ENCODE measurements at regions not wholly inside any gene's neighbourhood (a gene's known extent, or its start where the extent isn't known, plus 50 kb on each side); places are given as distances from the start of the nearest gene placed in this dataset.

DNA sequence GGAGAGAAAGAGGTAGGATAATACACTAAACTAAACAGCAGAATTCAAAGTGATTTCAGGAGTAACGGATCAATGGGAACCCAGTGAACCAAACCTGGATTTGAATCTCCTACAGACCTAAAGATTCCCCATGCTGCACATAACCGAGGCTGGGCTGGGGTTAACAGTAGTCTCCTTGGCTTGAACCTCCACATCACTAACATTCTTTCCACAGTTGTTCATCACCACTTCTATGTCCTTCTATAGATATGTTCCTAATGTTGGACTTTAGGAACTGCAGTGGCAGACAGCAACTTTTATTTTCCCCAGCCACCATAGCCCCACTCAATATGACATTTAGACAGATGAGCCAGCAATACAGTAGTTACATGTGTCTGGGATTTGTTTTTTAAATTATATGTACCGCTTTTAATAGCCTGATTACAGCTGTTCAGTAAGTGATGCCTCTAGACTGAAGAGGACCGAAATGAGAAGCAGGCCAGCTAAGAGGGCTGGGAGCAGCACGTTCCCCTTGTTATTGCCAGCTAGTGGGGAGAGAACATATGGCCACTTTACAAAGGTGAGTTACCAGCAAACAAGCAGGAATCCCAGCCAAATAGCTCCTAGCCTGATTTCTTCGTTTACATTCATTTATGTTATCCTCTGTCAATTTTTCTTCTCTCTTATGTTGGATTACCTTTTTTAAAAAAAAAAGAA, 472.6 kb upstream of the CDIN1 start:
- DNase-seq (no peak), ATAC-seq (ENCODE audit: low read depth) (no peak)
- intact Hi-C loops (cut with micrococcal nuclease): no loop called here
- Histone ChIP-seq H3K4me2 (replicated peaks; ENCODE audit: low read depth, low read length, poor library complexity, severe bottlenecking) (no peak overlapping the region), H4K20me1 (ENCODE audit: control insufficient read depth, insufficient read depth, low read length, poor library complexity, severe bottlenecking) (no peaks in the 10 kb centered on the region), H3K4me1 (ENCODE audit: control insufficient read depth in 2 of 2, insufficient read depth in 2 of 2, low read length in 2 of 2) (no peaks in the 10 kb centered on the region), H3K4me3 (ENCODE audit: control extremely low read depth in 1 of 5, extremely low read depth in 1 of 5, insufficient read depth in 1 of 5, low read depth in 2 of 5, low read length in 4 of 5) (no peak overlapping the region), H2AFZ (ENCODE audit: insufficient read depth, low read depth, low read length, poor library complexity, severe bottlenecking) (no peak overlapping the region), H3K9me3 (ENCODE audit: control extremely low read depth in 1 of 3, control insufficient read depth in 2 of 3, insufficient read depth in 1 of 3, low read length in 2 of 3) (peaks cover 0 to 2% (median 0%) of the 10 kb centered on the region in 3 donors), H3K79me2 (ENCODE audit: control insufficient read depth, insufficient read depth, low read length) (no peaks in the 10 kb centered on the region), H3K9ac (ENCODE audit: low read length) (no peak overlapping the region), H3K36me3 (replicated peaks in 1 of 2; ENCODE audit: control extremely low read depth in 1 of 2, control insufficient read depth in 1 of 2, extremely low read depth in 1 of 2, insufficient read depth in 2 of 2, low read length in 1 of 2) (no peaks in the 10 kb centered on the region), H3K27me3 (replicated peaks in 1 of 4; ENCODE audit: control extremely low read depth in 1 of 4, control insufficient read depth in 3 of 4, insufficient read depth in 4 of 4, low read length in 3 of 4) (no peaks in the 10 kb centered on the region), H3K27ac (ENCODE audit: low read length in 2 of 2) (no peak overlapping the region)
- Mint-ChIP-seq H3K27ac (no peak overlapping the region), H3K4me3 (no peak overlapping the region), H3K4me1 (no peaks in the 10 kb centered on the region), H3K9me3 (ENCODE audit: insufficient read depth) (no peaks in the 10 kb centered on the region), H3K27me3 (no peaks in the 10 kb centered on the region)
- CTCF ChIA-PET: no interaction called here
- POLR2A ChIA-PET: no interaction called here
- no peak for TF ChIP-seq EZH2 (IDR thresholded peaks at IDR 0.05; ENCODE audit: borderline replicate concordance, insufficient read depth, low read depth, low read length, poor library complexity, severe bottlenecking)
- TF ChIP-seq, protein P1, sequence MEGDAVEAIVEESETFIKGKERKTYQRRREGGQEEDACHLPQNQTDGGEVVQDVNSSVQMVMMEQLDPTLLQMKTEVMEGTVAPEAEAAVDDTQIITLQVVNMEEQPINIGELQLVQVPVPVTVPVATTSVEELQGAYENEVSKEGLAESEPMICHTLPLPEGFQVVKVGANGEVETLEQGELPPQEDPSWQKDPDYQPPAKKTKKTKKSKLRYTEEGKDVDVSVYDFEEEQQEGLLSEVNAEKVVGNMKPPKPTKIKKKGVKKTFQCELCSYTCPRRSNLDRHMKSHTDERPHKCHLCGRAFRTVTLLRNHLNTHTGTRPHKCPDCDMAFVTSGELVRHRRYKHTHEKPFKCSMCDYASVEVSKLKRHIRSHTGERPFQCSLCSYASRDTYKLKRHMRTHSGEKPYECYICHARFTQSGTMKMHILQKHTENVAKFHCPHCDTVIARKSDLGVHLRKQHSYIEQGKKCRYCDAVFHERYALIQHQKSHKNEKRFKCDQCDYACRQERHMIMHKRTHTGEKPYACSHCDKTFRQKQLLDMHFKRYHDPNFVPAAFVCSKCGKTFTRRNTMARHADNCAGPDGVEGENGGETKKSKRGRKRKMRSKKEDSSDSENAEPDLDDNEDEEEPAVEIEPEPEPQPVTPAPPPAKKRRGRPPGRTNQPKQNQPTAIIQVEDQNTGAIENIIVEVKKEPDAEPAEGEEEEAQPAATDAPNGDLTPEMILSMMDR (IDR thresholded peaks at IDR 0.05): no peak
- WGBS (ENCODE audit: insufficient coverage): 73% methylated on average over 3 of the region's 6 CpGs

DNA sequence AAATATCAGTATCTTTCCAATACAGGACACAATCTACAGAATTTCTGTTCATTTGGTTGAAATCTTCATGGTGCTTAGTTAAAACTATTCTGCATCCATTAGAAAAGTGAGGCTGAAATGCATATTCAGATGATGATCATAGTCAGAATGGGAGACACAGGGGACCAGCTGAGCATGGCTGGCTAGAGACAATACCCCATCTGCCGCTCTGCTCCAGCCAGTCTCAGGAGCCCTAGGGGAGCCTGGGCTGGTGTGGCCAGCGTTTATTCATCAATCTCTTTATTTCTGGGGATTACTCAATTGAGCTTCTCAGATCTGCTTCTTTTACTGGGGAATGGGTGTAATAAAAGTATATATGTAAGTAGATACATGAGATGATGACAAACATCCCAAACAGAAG, 470.9 kb upstream of the CDIN1 start:
- H4K20me1 ChIP-seq (ENCODE audit: control insufficient read depth, insufficient read depth, low read length, poor library complexity, severe bottlenecking): no peaks in the 10 kb centered on the region
- DNase-seq (no peak), ATAC-seq (ENCODE audit: low read depth) (no peak)
- H3K4me3 ChIP-seq (ENCODE audit: control extremely low read depth in 1 of 5, extremely low read depth in 1 of 5, insufficient read depth in 1 of 5, low read depth in 2 of 5, low read length in 4 of 5): no peak overlapping the region
- no peak overlapping the region for H3K27ac ChIP-seq (ENCODE audit: low read length in 2 of 2)
- H3K9me3 Mint-ChIP-seq (ENCODE audit: insufficient read depth): no peaks in the 10 kb centered on the region
- peaks cover 0 to 2% (median 0%) of the 10 kb centered on the region in 3 donors for H3K9me3 ChIP-seq (ENCODE audit: control extremely low read depth in 1 of 3, control insufficient read depth in 2 of 3, insufficient read depth in 1 of 3, low read length in 2 of 3)
- H3K27me3 ChIP-seq (replicated peaks in 1 of 4; ENCODE audit: control extremely low read depth in 1 of 4, control insufficient read depth in 3 of 4, insufficient read depth in 4 of 4, low read length in 3 of 4): no peaks in the 10 kb centered on the region
- no peaks in the 10 kb centered on the region for H3K36me3 ChIP-seq (replicated peaks in 1 of 2; ENCODE audit: control extremely low read depth in 1 of 2, control insufficient read depth in 1 of 2, extremely low read depth in 1 of 2, insufficient read depth in 2 of 2, low read length in 1 of 2)
- no peak for TF ChIP-seq EZH2 (IDR thresholded peaks at IDR 0.05; ENCODE audit: borderline replicate concordance, insufficient read depth, low read depth, low read length, poor library complexity, severe bottlenecking)
- TF ChIP-seq, protein P1 (IDR thresholded peaks at IDR 0.05): no peak
- H3K27me3 Mint-ChIP-seq: no peaks in the 10 kb centered on the region
- H3K4me1 Mint-ChIP-seq: no peaks in the 10 kb centered on the region
- no peaks in the 10 kb centered on the region for H3K79me2 ChIP-seq (ENCODE audit: control insufficient read depth, insufficient read depth, low read length)
- no peak overlapping the region for H3K4me3 Mint-ChIP-seq
- H3K4me1 ChIP-seq (ENCODE audit: control insufficient read depth in 2 of 2, insufficient read depth in 2 of 2, low read length in 2 of 2): no peaks in the 10 kb centered on the region
- H3K9ac ChIP-seq (ENCODE audit: low read length): no peak overlapping the region
- intact Hi-C loops (cut with micrococcal nuclease): no loop called here
- ChIA-PET POLR2A (no interaction called here), CTCF (no interaction called here)
- H3K27ac Mint-ChIP-seq: no peak overlapping the region
- H3K4me2 ChIP-seq (replicated peaks; ENCODE audit: low read depth, low read length, poor library complexity, severe bottlenecking): no peak overlapping the region
- 100% methylated on average over 1 of the region's 2 CpGs for WGBS (ENCODE audit: insufficient coverage)
- no peak overlapping the region for H2AFZ ChIP-seq (ENCODE audit: insufficient read depth, low read depth, low read length, poor library complexity, severe bottlenecking)
